ENCODE measurements at regions not wholly inside any gene's neighbourhood (a gene's known extent, or its start where the extent isn't known, plus 50 kb on each side); places are given as distances from the start of the nearest gene placed in this dataset.

GRCh38 chr13:106357198-106357597 is 178.3 kb downstream of the EFNB2 start:
- H2BK20ac ChIP-seq (ENCODE audit: low read depth, low read length) = peak overlapping the region; percentile 36; the same call in 1 of the 2 replicates
- no peak overlapping the region for H3K4me2 ChIP-seq (ENCODE audit: low read depth, low read length)
- H3K9me1 ChIP-seq (ENCODE audit: insufficient read depth, low read length) = no peaks in the 10 kb centered on the region
- peak overlapping the region; percentile 38; the same call in 1 of the 2 replicates for H2BK120ac ChIP-seq (ENCODE audit: low read depth, low read length)
- intact Hi-C loops (cut with micrococcal nuclease) = no loop called here
- no CpG with 5 or more reads among the region's 2 CpGs for WGBS, 2 experiments (ENCODE audit: extremely low coverage in 2 of 2, insufficient read length in 1 of 2)
- ChIA-PET POLR2A (ENCODE audit: unreplicated experiment) (interaction anchor here (0.6 kb wide), 1 partner anchor 253 kb away, joined by 4 read pairs; no protein-coding TSS in a partner anchor), CTCF (no interaction called here)
- peak; percentile 67 for ATAC-seq (ENCODE audit: low read depth)
- no peak overlapping the region for H4K5ac ChIP-seq (ENCODE audit: low read depth, low read length)
- peak overlapping the region; percentile 8; the same call in 1 of the 2 replicates for H3K14ac ChIP-seq (replicated peaks; ENCODE audit: low read depth, low read length)
- no peaks in the 10 kb centered on the region for H3K79me1 ChIP-seq (ENCODE audit: low read depth in 1 of 2, low read length in 2 of 2)
- H2AFZ ChIP-seq (replicated peaks; ENCODE audit: low read length, poor library complexity) = peak overlapping the region; percentile 28
- H3K56ac ChIP-seq (ENCODE audit: extremely low read depth, insufficient read depth, low read length) = no peak overlapping the region
- no peak overlapping the region for H2BK15ac ChIP-seq (ENCODE audit: low read depth, low read length)
- no peak overlapping the region for H2BK5ac ChIP-seq (ENCODE audit: low read depth, low read length, poor library complexity, severe bottlenecking)
- H3K27me3 ChIP-seq (ENCODE audit: control insufficient read depth, insufficient read depth, low read length) = no peaks in the 10 kb centered on the region
- no peak overlapping the region for H3K18ac ChIP-seq (ENCODE audit: low read depth, low read length)
- H4K8ac ChIP-seq (ENCODE audit: low read depth in 2 of 2, low read length in 2 of 2) = no peak overlapping the region
- peak overlapping the region; percentile 11 for H3K4ac ChIP-seq (ENCODE audit: low read depth, low read length)
- H4K20me1 ChIP-seq (ENCODE audit: insufficient read depth, low read length) = no peaks in the 10 kb centered on the region
- no peak overlapping the region for H2AK9ac ChIP-seq (replicated peaks; ENCODE audit: low read depth, low read length, poor library complexity)
- peak; percentile 23 for DNase-seq
- H3K23ac ChIP-seq (ENCODE audit: low read depth, low read length) = no peak overlapping the region
- dilution Hi-C loops (cut with HindIII; ENCODE audit: low sequenced_read_pairs, unreplicated experiment) = no loop called here
- H3K4me3 ChIP-seq (ENCODE audit: insufficient read depth, low read depth, low read length) = no peak overlapping the region
- H3K4me1 ChIP-seq (ENCODE audit: control insufficient read depth, insufficient read depth, low read length) = peaks cover 1% of the 10 kb centered on the region; the same call in 1 of the 2 replicates
- H3K9ac ChIP-seq (ENCODE audit: low read depth, low read length) = no peak overlapping the region
- no peak overlapping the region for H3K27ac ChIP-seq (ENCODE audit: insufficient read depth, low read length)
- no peaks in the 10 kb centered on the region; the same call in 1 of the 2 replicates for H3K36me3 ChIP-seq (ENCODE audit: control insufficient read depth, insufficient read depth, low read length)
- H4K91ac ChIP-seq (ENCODE audit: insufficient read depth, low read depth, low read length) = no peak overlapping the region
- H3K9me3 ChIP-seq (ENCODE audit: control insufficient read depth, insufficient read depth, low read length) = no peaks in the 10 kb centered on the region
- TF ChIP-seq ELK1 (IDR thresholded peaks at IDR 0.05; ENCODE audit: borderline replicate concordance, low read depth, low read length) = no peak
- TF ChIP-seq CHD1 (IDR thresholded peaks at IDR 0.05; ENCODE audit: low read depth, low read length) = no peak
- TF ChIP-seq POLR2A (IDR thresholded peaks at IDR 0.05; ENCODE audit: low read depth, low read length) = no peak
- TF ChIP-seq, protein P1, sequence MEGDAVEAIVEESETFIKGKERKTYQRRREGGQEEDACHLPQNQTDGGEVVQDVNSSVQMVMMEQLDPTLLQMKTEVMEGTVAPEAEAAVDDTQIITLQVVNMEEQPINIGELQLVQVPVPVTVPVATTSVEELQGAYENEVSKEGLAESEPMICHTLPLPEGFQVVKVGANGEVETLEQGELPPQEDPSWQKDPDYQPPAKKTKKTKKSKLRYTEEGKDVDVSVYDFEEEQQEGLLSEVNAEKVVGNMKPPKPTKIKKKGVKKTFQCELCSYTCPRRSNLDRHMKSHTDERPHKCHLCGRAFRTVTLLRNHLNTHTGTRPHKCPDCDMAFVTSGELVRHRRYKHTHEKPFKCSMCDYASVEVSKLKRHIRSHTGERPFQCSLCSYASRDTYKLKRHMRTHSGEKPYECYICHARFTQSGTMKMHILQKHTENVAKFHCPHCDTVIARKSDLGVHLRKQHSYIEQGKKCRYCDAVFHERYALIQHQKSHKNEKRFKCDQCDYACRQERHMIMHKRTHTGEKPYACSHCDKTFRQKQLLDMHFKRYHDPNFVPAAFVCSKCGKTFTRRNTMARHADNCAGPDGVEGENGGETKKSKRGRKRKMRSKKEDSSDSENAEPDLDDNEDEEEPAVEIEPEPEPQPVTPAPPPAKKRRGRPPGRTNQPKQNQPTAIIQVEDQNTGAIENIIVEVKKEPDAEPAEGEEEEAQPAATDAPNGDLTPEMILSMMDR (conservative IDR thresholded peaks at IDR 0.05; ENCODE audit: low read depth, low read length) = no peak
- no peak for TF ChIP-seq NFE2L2 (IDR thresholded peaks at IDR 0.05; ENCODE audit: low read depth, low read length)
- TF ChIP-seq FOS (IDR thresholded peaks at IDR 0.05; ENCODE audit: low read depth, low read length) = no peak
- TF ChIP-seq, protein P2, sequence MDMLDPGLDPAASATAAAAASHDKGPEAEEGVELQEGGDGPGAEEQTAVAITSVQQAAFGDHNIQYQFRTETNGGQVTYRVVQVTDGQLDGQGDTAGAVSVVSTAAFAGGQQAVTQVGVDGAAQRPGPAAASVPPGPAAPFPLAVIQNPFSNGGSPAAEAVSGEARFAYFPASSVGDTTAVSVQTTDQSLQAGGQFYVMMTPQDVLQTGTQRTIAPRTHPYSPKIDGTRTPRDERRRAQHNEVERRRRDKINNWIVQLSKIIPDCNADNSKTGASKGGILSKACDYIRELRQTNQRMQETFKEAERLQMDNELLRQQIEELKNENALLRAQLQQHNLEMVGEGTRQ (IDR thresholded peaks at IDR 0.05; ENCODE audit: low read depth, low read length) = no peak
- TF ChIP-seq SMC3 (IDR thresholded peaks at IDR 0.05; ENCODE audit: low read depth, low read length) = no peak
- TF ChIP-seq RFX5 (IDR thresholded peaks at IDR 0.05; ENCODE audit: low read depth, low read length) = no peak
- TF ChIP-seq CEBPB (IDR thresholded peaks at IDR 0.05; ENCODE audit: low read depth, low read length) = no peak
- TF ChIP-seq MXI1 (IDR thresholded peaks at IDR 0.05; ENCODE audit: borderline replicate concordance, low read depth, low read length) = no peak
- no peak for TF ChIP-seq BHLHE40 (IDR thresholded peaks at IDR 0.05; ENCODE audit: low read depth, low read length)
- no peak for TF ChIP-seq RAD21 (IDR thresholded peaks at IDR 0.05; ENCODE audit: low read length)
- no TSS peak for BruUV-seq (replicated peaks)
- 0 out of 2 replicates have a peak overlapping the region, but pooled peaks have one; percentile 16 for H2AK5ac ChIP-seq (ENCODE audit: low read depth, low read length)
- in situ Hi-C loops (cut with MboI; ENCODE audit: low sequenced_read_pairs) = no loop called here

Data from IMR-90 (cell line).